ENCODE measurements at regions not wholly inside any gene's neighbourhood (a gene's known extent, or its start where the extent isn't known, plus 50 kb on each side); places are given as distances from the start of the nearest gene placed in this dataset.

GRCh38 chr2:11944311-11944710 lies 197.9 kb downstream of the LPIN1 start:
- TF ChIP-seq POLR2AphosphoS5 (IDR thresholded peaks at IDR 0.05; ENCODE audit: low read depth, low read length) (no peak), POLR2A (IDR thresholded peaks at IDR 0.05; ENCODE audit: low read depth, low read length) (no peak), TAF1 (IDR thresholded peaks at IDR 0.05; ENCODE audit: low read depth, low read length) (no peak)
